COR-L47 (cell line): ENCODE measurements at regions not wholly inside any gene's neighbourhood (a gene's known extent, or its start where the extent isn't known, plus 50 kb on each side); places are given as distances from the start of the nearest gene placed in this dataset.

Experiments used
- DNase-seq: peaks from one replicate; lab custom pipeline; 2025; lab: John Stamatoyannopoulos, UW

DNA sequence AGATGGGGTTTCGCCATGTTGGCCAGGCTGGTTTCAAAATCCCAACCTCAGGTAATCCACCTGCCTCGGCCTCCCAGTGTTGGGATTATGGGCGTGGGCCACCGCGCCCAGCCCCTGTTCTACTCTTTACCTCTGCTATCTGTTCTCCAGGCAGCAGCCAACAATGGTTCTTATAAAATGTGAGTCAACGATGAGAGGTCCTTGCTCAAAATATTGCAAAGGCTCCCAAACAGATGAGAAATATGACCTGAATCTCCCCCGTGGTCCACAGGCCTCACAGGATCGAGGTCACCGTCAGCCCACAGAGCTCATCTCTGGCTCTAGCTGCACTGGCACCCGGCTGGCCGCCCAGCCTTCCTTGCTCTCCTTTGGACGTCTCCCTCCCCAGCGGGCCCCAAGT is 62.0 kb upstream of the EGFR start:
- no peak for DNase-seq

DNA sequence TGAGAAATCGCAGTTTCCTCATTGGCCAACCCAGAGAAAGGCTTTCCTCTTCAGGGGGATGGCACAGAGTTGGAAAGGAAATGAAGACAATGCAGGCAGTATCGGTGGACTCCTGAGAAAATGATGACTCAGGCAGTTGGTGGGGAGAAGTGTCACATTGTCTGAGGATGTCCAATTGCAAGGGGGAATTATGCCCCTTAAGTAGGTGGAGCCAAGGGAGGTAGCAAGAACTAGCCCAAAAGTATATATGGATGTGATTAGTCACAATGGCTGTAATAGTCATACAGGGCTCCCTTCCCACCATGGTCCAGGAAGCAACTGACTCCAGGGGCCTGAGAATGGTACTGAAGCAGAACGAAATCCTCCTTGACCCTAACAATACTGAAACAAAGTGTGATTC is 58.3 kb upstream of the EGFR start:
- no peak for DNase-seq

DNA sequence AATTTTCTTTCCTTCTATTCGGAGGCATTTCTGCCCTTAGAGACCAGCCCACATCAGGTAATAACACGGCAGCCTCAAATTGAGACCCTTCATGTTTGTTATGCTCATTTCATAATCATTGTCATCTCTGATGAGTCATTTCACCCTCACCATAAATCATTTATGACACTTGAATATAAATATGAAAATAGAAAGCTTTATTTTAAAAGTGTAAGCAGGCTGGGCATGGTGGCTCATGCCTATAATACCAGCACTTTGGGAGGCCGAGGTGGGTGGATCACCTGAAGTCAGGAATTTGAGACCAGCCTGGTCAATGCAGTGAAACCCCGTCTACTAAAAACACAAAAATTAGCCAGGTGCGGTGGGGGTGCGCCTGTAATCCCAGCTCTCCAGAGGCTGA is 57.4 kb upstream of the EGFR start:
- DNase-seq: no peak

DNA sequence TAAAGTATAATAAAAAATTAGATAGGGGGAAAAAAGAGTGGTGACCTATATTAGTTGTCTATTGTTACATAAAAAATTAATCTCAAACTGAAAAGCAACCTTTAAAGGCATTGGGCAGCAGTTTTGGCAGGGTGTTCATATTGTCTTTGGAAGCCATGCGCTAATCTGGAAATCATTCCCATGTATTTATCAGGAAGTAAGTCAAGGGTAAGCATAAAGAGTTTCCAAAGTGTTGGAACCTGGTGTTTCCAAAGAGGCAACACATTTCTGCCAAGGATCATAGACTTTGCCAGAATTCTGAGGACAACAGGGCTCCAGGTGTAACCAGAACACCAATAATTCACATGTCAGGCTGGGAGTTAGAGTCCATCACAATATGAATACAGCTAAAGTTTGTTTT is 55.7 kb upstream of the EGFR start:
- no peak for DNase-seq

DNA sequence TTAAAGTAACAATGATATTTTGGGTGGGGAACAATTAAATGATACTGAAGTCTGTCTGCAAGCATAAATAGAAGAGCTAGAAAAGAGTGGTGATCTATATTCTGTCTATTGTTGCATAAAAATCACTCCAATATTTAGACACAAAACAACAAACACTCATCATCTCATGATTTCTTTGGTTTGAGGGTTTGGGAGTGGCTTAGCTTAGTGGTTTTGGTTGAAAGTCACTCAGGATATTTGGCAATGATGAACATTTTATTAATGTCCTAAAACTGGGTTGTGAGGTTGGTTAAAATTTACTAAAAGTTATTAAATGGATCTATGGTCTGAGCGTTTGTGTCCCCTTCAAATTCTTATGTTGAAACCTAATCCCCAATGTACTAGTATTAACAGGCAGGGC is 54.7 kb upstream of the EGFR start:
- DNase-seq: no peak

DNA sequence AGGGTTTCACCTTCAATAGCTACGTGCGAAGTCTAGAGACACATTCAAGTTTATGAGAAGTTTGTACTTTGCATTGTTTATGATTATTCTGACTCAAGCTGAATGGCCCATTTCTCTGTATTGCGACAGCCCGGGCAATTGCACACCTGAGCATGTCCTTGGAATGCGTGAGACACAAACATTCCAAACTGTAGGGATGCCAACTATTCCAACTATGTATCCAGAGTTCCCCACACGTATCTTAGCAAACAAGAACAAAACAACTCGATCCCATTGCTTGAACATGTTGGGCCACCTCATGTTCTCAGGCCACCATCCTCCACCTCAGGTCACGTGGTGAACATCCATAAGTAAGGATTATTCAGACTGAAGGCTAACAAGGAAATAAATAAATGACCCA is 51.4 kb upstream of the EGFR start:
- no peak for DNase-seq

DNA sequence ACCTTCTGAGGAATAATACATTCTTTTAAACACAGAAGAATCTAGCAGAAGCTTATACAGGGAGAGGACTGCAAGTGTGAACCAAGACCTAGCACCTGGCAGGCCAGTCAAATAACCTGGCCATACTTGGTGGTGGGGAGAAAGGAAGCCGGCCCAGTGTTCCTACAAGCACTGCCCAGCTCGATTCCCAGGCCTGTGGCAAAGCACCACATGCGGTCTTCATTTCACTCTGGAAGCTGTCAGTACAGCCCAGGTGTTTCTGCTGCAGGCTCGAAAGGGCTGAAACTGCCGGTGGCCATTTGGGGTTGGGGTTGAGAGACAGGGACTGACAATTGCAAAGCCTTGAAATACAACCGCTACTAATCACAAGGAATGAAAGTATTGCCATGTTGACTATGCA is 50.8 kb upstream of the EGFR start:
- no peak for DNase-seq
